Loucy (cell line): ENCODE measurements at regions not wholly inside any gene's neighbourhood (a gene's known extent, or its start where the extent isn't known, plus 50 kb on each side); places are given as distances from the start of the nearest gene placed in this dataset.

Experiments used
- H2AFZ ChIP-seq: fragments of 200-600 bp; sonication (generic); 2 replicates; pipeline ENCODE4 v1.6.0; 2016; ENCODE audit warnings: antibody characterized with exemption, mild to moderate bottlenecking, low read length, moderate library complexity
- H3F3A ChIP-seq: fragments of 200-600 bp; 2 replicates; pipeline ENCODE4 v1.6.0; 2016; ENCODE audit warnings: antibody characterized with exemption, low read depth, mild to moderate bottlenecking
- H3K27me3 ChIP-seq: fragments of 200-600 bp; sonication (generic); 2 replicates; pipeline ENCODE4 v1.6.1; 2014; ENCODE audit warnings: low read length, mild to moderate bottlenecking; ENCODE audit not compliant: insufficient read depth, poor library complexity, severe bottlenecking
- H3K36me3 ChIP-seq: fragments of 200-600 bp; sonication (generic); 2 replicates; pipeline ENCODE4 v1.6.1; 2016; ENCODE audit warnings: low read length; ENCODE audit not compliant: insufficient read depth
- H3K4me1 ChIP-seq: fragments of 200-600 bp; sonication (generic); 2 replicates; pipeline ENCODE4 v1.5.1; 2014; ENCODE audit warnings: low read length, mild to moderate bottlenecking; ENCODE audit not compliant: insufficient read depth, poor library complexity, severe bottlenecking
- H3K4me2 ChIP-seq: fragments of 200-600 bp; sonication (generic); 2 replicates; pipeline ENCODE4 v1.6.0; 2014; ENCODE audit warnings: antibody characterized with exemption, low read length, low read depth, mild to moderate bottlenecking; ENCODE audit not compliant: poor library complexity, severe bottlenecking
- H3K4me3 ChIP-seq: fragments of 200-600 bp; sonication (generic); 2 replicates; pipeline ENCODE4 v1.5.1; 2014; ENCODE audit warnings: low read length, mild to moderate bottlenecking, mixed read lengths; ENCODE audit not compliant: poor library complexity, severe bottlenecking
- H3K79me2 ChIP-seq: fragments of 200-600 bp; sonication (generic); 2 replicates; pipeline ENCODE4 v1.6.1; 2014; ENCODE audit warnings: low read length; ENCODE audit not compliant: insufficient read depth
- H3K9ac ChIP-seq: fragments of 200-600 bp; sonication (generic); 2 replicates; pipeline ENCODE4 v1.6.0; 2014; ENCODE audit warnings: mild to moderate bottlenecking, low read depth, low read length, moderate library complexity; ENCODE audit not compliant: poor library complexity, severe bottlenecking
- H3K9me2 ChIP-seq: fragments of 200-600 bp; sonication (generic); replicated peaks from 2 replicates; pipeline ENCODE4 v1.6.1; 2016; ENCODE audit warnings: low read depth, low read length, mixed read lengths
- H3K9me3 ChIP-seq: fragments of 200-600 bp; sonication (generic); 2 replicates; pipeline ENCODE4 v1.6.1; 2014; ENCODE audit warnings: mild to moderate bottlenecking, antibody characterized with exemption, low read length, low read depth; ENCODE audit not compliant: insufficient read depth
- H4K20me1 ChIP-seq: fragments of 200-600 bp; sonication (generic); 2 replicates; pipeline ENCODE4 v1.6.0; 2014; ENCODE audit warnings: antibody characterized with exemption, low read length, mild to moderate bottlenecking; ENCODE audit not compliant: insufficient read depth, poor library complexity, severe bottlenecking
- CTCF ChIP-seq: fragments of 200-600 bp; sonication (generic); conservative IDR thresholded peaks from 2 replicates; pipeline ENCODE4 v1.5.1; 2014; ENCODE audit warnings: mild to moderate bottlenecking, antibody characterized with exemption, low read length
- EZH2phosphoT487 ChIP-seq: fragments of 200-600 bp; IDR thresholded peaks from 2 replicates; pipeline ENCODE4 v1.6.1; 2018; ENCODE audit warnings: antibody characterized with exemption, mild to moderate bottlenecking, moderate library complexity, borderline replicate concordance

- Histone ChIP-seq H3K4me3 (no peak overlapping the region), H3K9ac (no peak overlapping the region), H3K9me2 (no peaks in the 10 kb centered on the region), H4K20me1 (no peaks in the 10 kb centered on the region), H3K27me3 (no peaks in the 10 kb centered on the region), H3K4me2 (no peak overlapping the region), H3K79me2 (no peaks in the 10 kb centered on the region), H3K9me3 (no peaks in the 10 kb centered on the region), H3K4me1 (peaks cover 26% of the 10 kb centered on the region), H3F3A (no peaks in the 10 kb centered on the region), H2AFZ (no peak overlapping the region), H3K36me3 (no peaks in the 10 kb centered on the region)
- no peak for TF ChIP-seq EZH2phosphoT487
- TF ChIP-seq CTCF, result no peak
These were observed 73.3 kb upstream of the C1orf87 start for GRCh38 chr1:60146884-60147283.

GRCh38 chr1:60145771-60146170 is 72.2 kb upstream of the C1orf87 start:
- no peaks in the 10 kb centered on the region for H3K36me3 ChIP-seq
- H3K9me2 ChIP-seq, result no peaks in the 10 kb centered on the region
- H3K4me3 ChIP-seq, result no peak overlapping the region
- peaks cover 26% of the 10 kb centered on the region for H3K4me1 ChIP-seq
- no peaks in the 10 kb centered on the region for H3K9me3 ChIP-seq
- no peaks in the 10 kb centered on the region for H3K27me3 ChIP-seq
- H3K9ac ChIP-seq, result no peak overlapping the region
- H4K20me1 ChIP-seq, result no peaks in the 10 kb centered on the region
- H3K79me2 ChIP-seq, result no peaks in the 10 kb centered on the region
- no peak overlapping the region for H3K4me2 ChIP-seq
- TF ChIP-seq CTCF (no peak), EZH2phosphoT487 (no peak)
- no peaks in the 10 kb centered on the region for H3F3A ChIP-seq
- no peak overlapping the region for H2AFZ ChIP-seq

GRCh38 chr1:60141743-60142142 is 68.2 kb upstream of the C1orf87 start:
- Histone ChIP-seq H3K4me3 (no peak overlapping the region), H3K9ac (no peak overlapping the region), H2AFZ (no peak overlapping the region; the same call in 1 of the 2 replicates), H3K9me3 (no peaks in the 10 kb centered on the region), H3K9me2 (no peaks in the 10 kb centered on the region), H3F3A (no peaks in the 10 kb centered on the region), H3K79me2 (no peaks in the 10 kb centered on the region), H3K4me1 (peaks cover 11% of the 10 kb centered on the region), H4K20me1 (no peaks in the 10 kb centered on the region), H3K36me3 (no peaks in the 10 kb centered on the region), H3K4me2 (no peak overlapping the region), H3K27me3 (no peaks in the 10 kb centered on the region)
- TF ChIP-seq EZH2phosphoT487 (no peak), CTCF (no peak)
